ENCODE measurements at regions not wholly inside any gene's neighbourhood (a gene's known extent, or its start where the extent isn't known, plus 50 kb on each side); places are given as distances from the start of the nearest gene placed in this dataset.

DNA sequence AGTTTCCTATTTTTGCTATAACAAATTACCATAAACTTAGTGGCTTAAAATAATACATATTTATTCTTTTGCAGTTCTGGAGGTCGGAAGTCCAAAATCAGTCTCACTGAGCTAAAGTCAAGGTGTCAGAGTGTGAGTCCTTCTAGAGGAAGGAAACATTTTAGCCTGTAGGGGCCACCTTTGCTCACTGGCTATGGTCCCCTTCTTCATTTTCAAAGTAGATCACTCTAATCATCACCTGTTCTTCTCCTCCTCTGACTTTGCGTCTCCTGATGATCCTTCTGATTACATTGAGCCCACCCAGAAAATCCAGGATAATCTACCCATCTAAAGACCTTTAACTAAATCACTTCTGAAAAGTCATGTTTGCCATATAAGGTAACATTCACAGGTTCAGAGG lies 534.4 kb upstream of the SALL1 start:
- DNase-seq: no peak

GRCh38 chr16:51683882-51684281 lies 532.8 kb upstream of the SALL1 start:
- no peak for DNase-seq

DNA sequence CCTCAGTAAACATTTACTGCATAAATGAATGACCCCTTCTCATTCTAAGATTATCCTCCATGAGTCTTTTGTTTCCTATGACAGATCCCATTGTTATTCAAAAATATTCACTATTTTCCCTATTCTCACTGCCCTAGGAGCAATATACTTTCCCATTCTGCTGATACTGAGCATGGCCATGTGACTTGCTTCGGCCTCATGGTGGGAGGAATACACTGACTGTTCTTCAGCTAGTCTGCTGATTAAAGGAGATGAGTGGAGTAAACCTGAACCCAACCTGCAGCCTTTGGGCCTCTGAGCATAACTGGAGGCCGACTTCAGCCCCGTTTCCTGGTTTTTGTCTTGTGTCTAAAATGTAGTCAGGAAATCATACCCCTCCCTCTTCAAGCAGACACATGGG lies 531.8 kb upstream of the SALL1 start:
- DNase-seq: no peak

DNA sequence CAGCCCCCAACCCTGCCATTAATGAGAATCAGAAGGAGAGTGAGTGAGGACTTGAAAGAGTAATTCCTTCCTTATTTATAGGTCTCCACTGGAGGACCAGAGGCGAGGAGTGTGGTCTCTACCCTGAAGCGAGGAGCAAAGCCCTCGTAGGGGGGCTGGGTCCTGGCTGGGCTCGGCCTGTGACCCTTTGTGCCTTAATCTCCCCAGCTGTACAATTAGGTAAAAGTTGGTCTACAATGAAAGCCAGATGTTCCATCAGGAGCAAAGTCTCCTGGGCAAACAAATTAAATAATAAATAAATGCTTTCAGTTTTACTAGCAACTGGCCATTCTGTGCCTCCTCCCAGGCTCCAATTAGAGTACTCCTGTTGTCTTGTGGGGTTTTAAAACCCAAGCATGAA lies 523.5 kb upstream of the SALL1 start:
- DNase-seq: no peak

DNA sequence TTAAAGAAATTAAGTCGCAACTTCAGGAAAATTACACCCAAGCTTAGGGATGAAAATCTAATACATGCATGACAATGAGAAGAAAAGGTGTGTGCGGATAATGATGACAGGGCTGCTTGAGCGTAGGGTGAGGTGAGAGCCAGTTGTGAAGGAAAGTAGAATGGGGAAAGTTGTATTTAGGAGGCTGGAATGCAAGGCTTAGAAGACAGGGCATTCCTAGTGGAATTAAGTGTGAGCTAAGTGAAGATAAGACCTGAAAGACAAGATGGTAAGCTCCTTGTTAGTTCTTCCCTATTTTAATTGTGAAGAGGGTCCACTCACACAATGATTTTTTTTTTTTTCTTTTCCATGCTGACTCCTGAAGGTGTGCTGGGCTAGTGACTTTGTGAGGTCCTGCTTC lies 519.5 kb upstream of the SALL1 start:
- no peak for DNase-seq

- DNase-seq: no peak
These were observed 515.8 kb upstream of the SALL1 start for GRCh38 chr16:51666821-51667220.

DNA sequence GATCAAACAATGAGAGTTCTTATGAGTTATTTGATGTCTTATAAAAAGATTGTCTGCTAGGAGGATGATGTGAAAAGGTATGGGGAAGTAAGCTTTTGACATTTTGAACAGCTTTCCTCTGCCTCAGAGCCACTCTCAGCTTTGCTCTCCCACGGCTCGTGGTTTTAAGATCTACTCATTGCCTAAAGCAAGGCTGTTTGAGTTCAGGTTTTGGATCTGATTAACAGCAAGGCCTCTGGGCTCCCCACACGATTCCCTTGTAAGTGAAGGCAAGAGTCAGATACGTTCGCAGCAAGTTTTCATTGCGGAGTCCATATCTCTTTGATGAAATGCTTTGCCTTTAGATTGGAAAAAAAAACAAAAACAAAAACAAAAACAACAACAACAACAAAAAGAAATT lies 515.0 kb upstream of the SALL1 start:
- no peak for DNase-seq

GRCh38 chr16:51665436-51665998 lies 514.4 kb upstream of the SALL1 start:
- no peak for DNase-seq

- DNase-seq: no peak
These were observed 507.5 kb upstream of the SALL1 start for GRCh38 chr16:51658531-51658930.

GRCh38 chr16:51657848-51658247 lies 506.8 kb upstream of the SALL1 start:
- DNase-seq: peak in 4 of 56 donors; percentile 3 to 23 (median 17)

- DNase-seq: no peak
These were observed 504.2 kb upstream of the SALL1 start for GRCh38 chr16:51655249-51655648.

GRCh38 chr16:51651061-51651466 lies 500.0 kb upstream of the SALL1 start:
- peak in 28 of 56 donors; percentile 5 to 50 (median 18) for DNase-seq

DNA sequence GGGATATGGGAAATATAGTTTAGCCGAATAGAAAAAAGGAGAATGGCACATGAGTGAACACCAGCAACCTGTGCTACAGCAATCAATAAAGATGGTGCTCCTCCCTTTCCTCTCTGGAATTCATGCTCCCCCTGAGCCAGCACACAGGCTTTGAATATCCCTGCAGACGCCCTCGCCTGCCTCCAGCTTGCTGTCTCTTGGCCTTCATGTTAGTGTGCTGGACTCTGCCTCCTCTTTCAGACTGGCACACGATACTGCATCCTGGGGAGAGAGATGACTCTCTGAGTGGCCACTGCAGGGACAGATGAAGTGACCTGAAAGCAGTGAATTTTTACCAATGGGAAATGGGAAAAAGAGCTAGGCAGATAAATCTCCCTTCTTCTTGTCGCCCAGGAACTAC lies 498.6 kb upstream of the SALL1 start:
- no peak for DNase-seq

GRCh38 chr16:51648526-51648925 lies 497.5 kb upstream of the SALL1 start:
- no peak for DNase-seq

DNA sequence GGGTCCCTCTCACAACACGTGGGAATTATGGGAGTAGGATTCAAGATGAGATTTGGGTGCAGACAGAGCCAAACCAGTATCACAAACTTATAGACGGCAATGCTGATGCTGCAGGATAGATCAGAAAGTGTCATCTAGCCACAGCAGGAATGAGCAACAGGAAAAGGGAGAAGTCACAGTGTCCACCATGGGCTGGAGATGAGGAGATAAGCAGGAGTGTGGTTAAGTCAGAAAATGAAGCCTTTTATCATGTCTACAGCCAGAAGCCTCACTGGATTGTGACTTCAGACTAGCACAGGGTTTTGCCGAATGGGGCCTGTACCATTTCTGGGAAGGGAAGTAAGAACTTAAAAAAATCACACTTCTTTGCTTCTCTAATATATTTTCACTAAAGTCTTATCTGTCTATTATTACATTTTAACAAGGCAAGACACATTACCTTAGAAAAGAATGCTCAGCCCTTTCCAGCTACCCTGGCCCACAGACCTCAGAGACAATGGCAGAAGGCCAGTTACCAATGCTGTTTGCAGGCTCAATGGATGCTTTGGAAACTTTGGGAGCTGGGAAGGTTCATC lies 490.2 kb upstream of the SALL1 start:
- no peak for DNase-seq

DNA sequence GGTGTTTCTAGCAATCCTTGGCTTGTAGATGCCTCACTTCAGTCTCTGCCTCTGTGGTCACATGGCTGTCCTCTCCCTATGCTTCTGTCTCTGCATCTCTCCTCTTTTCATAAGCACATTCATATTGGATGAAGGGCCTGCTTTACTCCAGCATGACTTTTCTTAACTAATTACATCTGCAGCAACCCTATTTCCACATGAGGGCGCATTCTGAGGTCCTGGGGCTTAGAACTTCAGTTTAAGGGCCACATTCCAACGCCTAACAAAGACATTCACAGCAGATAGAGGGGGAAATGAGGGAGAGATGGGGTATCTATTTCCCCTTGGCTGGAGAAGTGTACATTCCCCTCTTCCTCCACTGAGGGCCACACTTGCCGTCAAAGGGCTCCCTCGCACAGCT lies 489.1 kb upstream of the SALL1 start:
- no peak for DNase-seq

- DNase-seq: no peak
These were observed 487.5 kb upstream of the SALL1 start for GRCh38 chr16:51638339-51639135.

DNA sequence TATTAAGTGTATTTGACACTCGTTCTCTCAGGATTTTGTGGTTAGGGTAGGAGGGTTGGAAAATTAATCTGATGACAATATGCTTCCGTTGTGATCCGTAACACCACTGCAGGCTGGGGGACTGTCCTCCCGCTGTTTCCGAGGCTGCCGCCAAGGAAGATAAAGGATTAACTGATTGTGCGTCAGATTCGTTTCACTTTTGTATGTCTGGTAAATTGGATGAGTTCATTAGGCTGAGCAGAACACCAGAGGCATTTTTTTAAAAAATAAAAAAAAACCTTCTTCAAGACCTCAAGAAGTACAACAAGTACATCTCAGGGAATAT lies 486.7 kb upstream of the SALL1 start:
- DNase-seq: no peak

DNA sequence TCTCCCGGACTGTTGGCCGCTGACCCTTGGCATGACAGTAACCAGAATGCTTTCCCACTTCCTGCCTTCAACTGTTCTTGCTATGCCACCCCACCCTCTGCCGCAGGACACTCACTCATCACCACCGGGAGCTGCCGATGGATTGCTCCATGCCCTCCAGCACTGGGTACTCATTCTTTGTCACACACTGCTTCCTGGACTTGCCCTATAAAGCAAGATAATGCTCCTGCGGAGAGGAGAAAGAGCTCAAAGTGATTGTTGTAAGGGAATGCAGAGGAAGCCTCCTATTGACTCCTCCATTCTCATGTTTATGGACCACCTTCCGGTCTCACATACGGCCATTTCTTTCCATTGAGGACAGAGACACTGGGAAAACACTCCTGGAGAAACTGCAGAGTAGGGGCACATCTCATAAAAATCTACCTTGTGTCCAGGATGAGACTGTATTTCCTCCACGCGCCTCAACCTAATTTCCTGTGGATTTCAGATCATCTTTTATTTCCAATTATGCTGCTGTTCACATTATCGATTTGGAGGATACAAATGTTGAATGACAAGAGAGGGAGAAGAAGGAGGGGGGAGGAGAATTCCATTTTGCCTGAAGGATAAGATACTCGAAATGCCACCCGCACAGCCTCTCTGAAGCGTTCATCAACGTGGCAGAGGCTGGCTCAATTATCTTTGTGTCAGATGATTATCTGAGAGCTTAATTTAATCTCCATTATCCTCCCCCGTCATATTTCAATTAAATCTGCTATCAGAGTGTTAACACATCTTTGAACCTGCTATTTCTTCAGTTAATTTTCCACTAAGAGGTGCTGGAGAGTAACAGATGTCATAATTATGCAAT lies 486.1 kb upstream of the SALL1 start:
- DNase-seq: peak in 12 of 56 donors; percentile 3 to 44 (median 12)

GRCh38 chr16:51635181-51635580 lies 484.1 kb upstream of the SALL1 start:
- no peak for DNase-seq

DNA sequence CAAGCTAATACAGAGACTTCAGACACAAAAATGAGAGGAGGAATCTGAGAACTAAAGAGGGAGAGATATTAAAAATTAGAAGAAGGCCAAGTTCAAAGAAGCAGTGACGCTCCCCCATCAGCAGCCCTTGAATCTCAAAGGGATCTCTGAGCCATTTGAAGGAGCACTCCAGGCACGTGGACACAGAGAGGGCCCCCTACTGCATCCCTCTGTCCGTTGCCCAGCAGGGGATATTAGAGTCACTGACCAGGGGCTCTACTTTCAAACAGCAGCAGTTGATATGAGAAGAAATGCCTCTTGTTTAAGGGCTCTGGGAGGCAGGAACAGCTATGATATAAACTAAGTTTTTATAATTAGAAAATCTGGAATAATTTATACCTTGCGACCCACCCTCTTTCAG lies 479.0 kb upstream of the SALL1 start:
- no peak for DNase-seq

- no peak for DNase-seq
These were observed 478.5 kb upstream of the SALL1 start for GRCh38 chr16:51629576-51629975.

Measured in nucleus accumbens (tissue), 56 donors.